Fibroblast of the aortic adventitia (primary cell): ENCODE measurements at regions not wholly inside any gene's neighbourhood (a gene's known extent, or its start where the extent isn't known, plus 50 kb on each side); places are given as distances from the start of the nearest gene placed in this dataset.

Experiments
- DNase-seq: peaks from one replicate; pipeline ENCODE4 v3.0.0-alpha.2; 2010; ENCODE audit warnings: low read depth
- H3K4me3 ChIP-seq: 2 replicates; pipeline ENCODE4 v1.5.1; 2011; ENCODE audit warnings: low read depth, mild to moderate bottlenecking, control low read depth, low read length, moderate library complexity
- TF ChIP-seq, protein P1 (sequence below): IDR thresholded peaks from 2 replicates; pipeline ENCODE4 v1.5.1; 2011; ENCODE audit warnings: mild to moderate bottlenecking, low read length, control low read depth, inconsistent platforms; ENCODE audit not compliant: insufficient read depth

- H3K4me3 ChIP-seq: no peak overlapping the region
- TF ChIP-seq, protein P1, sequence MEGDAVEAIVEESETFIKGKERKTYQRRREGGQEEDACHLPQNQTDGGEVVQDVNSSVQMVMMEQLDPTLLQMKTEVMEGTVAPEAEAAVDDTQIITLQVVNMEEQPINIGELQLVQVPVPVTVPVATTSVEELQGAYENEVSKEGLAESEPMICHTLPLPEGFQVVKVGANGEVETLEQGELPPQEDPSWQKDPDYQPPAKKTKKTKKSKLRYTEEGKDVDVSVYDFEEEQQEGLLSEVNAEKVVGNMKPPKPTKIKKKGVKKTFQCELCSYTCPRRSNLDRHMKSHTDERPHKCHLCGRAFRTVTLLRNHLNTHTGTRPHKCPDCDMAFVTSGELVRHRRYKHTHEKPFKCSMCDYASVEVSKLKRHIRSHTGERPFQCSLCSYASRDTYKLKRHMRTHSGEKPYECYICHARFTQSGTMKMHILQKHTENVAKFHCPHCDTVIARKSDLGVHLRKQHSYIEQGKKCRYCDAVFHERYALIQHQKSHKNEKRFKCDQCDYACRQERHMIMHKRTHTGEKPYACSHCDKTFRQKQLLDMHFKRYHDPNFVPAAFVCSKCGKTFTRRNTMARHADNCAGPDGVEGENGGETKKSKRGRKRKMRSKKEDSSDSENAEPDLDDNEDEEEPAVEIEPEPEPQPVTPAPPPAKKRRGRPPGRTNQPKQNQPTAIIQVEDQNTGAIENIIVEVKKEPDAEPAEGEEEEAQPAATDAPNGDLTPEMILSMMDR: no peak
- DNase-seq: peak; percentile 45
These were observed 104.6 kb upstream of the MAN2A1 start for GRCh38 chr5:109584986-109585599.

DNA sequence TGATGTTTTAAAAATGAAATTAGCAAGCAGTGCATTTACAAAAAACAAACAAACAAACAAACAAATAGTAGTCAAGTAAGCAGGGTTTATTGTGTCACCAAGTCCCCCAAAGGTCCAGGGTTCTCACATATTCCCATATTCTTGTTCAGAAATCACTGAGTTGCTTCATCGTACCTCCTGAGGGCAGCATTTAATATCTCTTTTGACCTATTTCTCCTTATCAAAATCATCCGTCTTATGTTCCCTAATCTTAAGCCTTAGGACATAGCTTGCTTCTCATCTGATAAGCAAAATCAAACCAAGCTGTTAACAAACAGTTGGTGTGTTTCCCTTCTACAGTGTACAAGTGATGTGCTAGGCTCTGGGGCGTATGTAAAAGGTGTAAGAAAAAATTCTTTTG is 109.5 kb upstream of the MAN2A1 start:
- no peak for DNase-seq
- no peak overlapping the region for H3K4me3 ChIP-seq
- TF ChIP-seq, protein P1: no peak

GRCh38 chr5:109575506-109575905 is 114.2 kb upstream of the MAN2A1 start:
- no peak for DNase-seq
- H3K4me3 ChIP-seq: no peak overlapping the region
- TF ChIP-seq, protein P1: no peak

- no peak for DNase-seq
- H3K4me3 ChIP-seq: no peak overlapping the region
- TF ChIP-seq, protein P1: no peak
These were observed 114.7 kb upstream of the MAN2A1 start for GRCh38 chr5:109574985-109575384.

GRCh38 chr5:109573766-109574165 is 116.0 kb upstream of the MAN2A1 start:
- no peak overlapping the region for H3K4me3 ChIP-seq
- DNase-seq: no peak
- TF ChIP-seq, protein P1: no peak

DNA sequence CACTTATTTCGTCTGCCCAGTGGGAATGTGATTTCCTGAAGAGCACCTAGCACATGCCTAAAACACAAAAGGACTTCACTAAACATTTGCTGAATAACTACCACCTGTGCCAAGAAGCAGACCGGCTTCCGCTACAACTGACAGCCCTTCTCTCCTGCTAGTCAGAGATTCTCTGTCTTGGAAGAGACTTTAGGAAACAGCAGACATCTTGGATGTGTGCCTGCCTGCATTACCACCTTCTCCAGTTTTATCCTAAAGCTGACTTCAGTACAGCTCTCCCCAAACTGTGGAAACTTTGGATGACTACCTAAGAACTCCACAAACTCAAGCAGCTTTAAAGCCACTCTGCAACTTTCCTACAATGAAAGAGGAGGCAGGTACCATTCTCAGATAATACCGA is 116.5 kb upstream of the MAN2A1 start:
- H3K4me3 ChIP-seq: no peak overlapping the region
- no peak for DNase-seq
- TF ChIP-seq, protein P1: no peak

- DNase-seq: no peak
- TF ChIP-seq, protein P1: no peak
- H3K4me3 ChIP-seq: no peak overlapping the region
These were observed 117.9 kb upstream of the MAN2A1 start for GRCh38 chr5:109571785-109572184.
